ENCODE measurements at regions not wholly inside any gene's neighbourhood (a gene's known extent, or its start where the extent isn't known, plus 50 kb on each side); places are given as distances from the start of the nearest gene placed in this dataset.
"Not testable (repeated sequence)": the region's sequence is repeated elsewhere in the genome, so short reads cannot be mapped to it uniquely, and the experiment has no call there.

DNA sequence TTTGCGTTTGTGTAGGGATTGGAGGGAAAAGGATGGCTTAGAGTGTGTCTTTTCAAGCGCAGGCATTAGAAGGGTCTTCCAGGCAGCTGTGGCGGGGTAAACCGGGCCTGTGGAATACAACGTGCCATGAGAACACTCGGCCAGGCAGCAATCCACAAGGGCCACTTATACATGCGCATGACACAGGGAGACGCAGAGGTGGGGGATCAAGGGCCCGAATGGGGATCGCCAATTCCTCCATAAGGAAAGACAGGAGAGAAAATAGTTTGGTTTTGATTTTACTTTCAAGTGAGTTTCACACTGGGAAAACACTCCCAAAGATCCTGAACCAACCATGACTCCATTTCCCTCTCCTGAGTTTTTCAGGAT lies 71.6 kb downstream of the SPRING1 start:
- TF ChIP-seq CTCF (IDR thresholded peaks at IDR 0.05) (no peak), POLR2A (IDR thresholded peaks at IDR 0.05) (no peak), EP300 (IDR thresholded peaks at IDR 0.05) (no peak)
- 72 to 80% methylated on average over 10 of the region's 10 CpGs for WGBS, 2 donors

GRCh38 chr12:116665666-116666304 lies 72.1 kb downstream of the SPRING1 start:
- H3K4me1 ChIP-seq, result no peaks in the 10 kb centered on the region
- H3K36me3 ChIP-seq, result no peaks in the 10 kb centered on the region
- peak overlapping the region in 1 of 4 donors; percentile 12 for H3K27ac ChIP-seq
- no peak for TF ChIP-seq CTCF (IDR thresholded peaks at IDR 0.05)
- TF ChIP-seq EP300 (IDR thresholded peaks at IDR 0.05), result no peak
- no peak for TF ChIP-seq POLR2A (IDR thresholded peaks at IDR 0.05)
- no peaks in the 10 kb centered on the region for H3K9me3 ChIP-seq
- 63 to 71% methylated on average over 15 of the region's 15 CpGs for WGBS, 2 donors
- no peaks in the 10 kb centered on the region for H3K27me3 ChIP-seq
- no peak overlapping the region for H3K4me3 ChIP-seq
- no peak for DNase-seq (ENCODE audit: low spot score in 2 of 2)

More for the DNA sequence above, 71.6 kb downstream of the SPRING1 start:
- H3K4me3 ChIP-seq, result no peak overlapping the region
- H3K27me3 ChIP-seq, result no peaks in the 10 kb centered on the region
- H3K9me3 ChIP-seq, result no peaks in the 10 kb centered on the region
- H3K27ac ChIP-seq, result peak overlapping the region in 1 of 4 donors; percentile 12
- DNase-seq (ENCODE audit: low spot score in 2 of 2), result no peak
- H3K36me3 ChIP-seq, result no peaks in the 10 kb centered on the region
- no peaks in the 10 kb centered on the region for H3K4me1 ChIP-seq

- peaks cover 0 to 5% (median 0%) of the 10 kb centered on the region in 4 donors for H3K4me1 ChIP-seq
- no peak for TF ChIP-seq EP300 (IDR thresholded peaks at IDR 0.05)
- no peak for TF ChIP-seq CTCF (IDR thresholded peaks at IDR 0.05)
- no peak for TF ChIP-seq POLR2A (IDR thresholded peaks at IDR 0.05)
- no peak overlapping the region for H3K4me3 ChIP-seq
- H3K36me3 ChIP-seq, result no peaks in the 10 kb centered on the region
- no peak for DNase-seq (ENCODE audit: low spot score in 2 of 2)
- WGBS, 2 donors, result 80 to 81% methylated on average over 4 of the region's 4 CpGs
- H3K27ac ChIP-seq, result no peak overlapping the region
- H3K9me3 ChIP-seq, result no peaks in the 10 kb centered on the region
- H3K27me3 ChIP-seq, result no peaks in the 10 kb centered on the region
These were observed 73.8 kb downstream of the SPRING1 start for GRCh38 chr12:116664085-116664484.

DNA sequence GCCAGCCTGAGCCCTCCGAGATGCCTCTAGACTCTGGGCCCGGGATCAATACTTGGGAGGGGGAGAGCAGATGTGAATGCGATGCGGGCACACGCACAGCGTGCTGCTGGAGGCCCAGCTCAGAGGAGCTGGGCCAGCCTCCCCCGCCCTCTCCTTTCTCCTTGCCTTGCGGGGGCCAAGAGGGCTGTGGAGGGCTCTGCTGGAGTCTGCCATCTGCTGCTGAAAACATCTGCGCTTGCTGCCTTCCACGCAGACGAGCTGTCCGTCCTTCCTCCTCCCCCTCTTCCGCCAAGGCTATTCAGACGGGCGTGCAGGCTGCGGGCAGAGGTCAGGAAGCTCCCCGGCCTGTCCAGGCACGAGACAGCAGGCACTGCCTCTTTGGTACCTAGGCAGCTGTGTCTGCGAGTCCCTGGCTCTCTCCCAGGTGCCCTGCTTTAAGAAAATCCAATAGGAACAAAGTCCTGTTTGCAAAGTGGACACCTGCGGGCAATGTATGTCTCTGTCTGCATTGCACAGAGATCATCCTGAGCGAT lies 75.2 kb downstream of the SPRING1 start:
- Histone ChIP-seq H3K4me3 (no peak overlapping the region), H3K9me3 (no peaks in the 10 kb centered on the region), H3K36me3 (no peaks in the 10 kb centered on the region), H3K4me1 (peaks cover 0 to 18% (median 6%) of the 10 kb centered on the region in 4 donors), H3K27me3 (no peaks in the 10 kb centered on the region), H3K27ac (no peak overlapping the region)
- no peak for DNase-seq (ENCODE audit: low spot score in 2 of 2)
- TF ChIP-seq CTCF (IDR thresholded peaks at IDR 0.05), result no peak
- TF ChIP-seq EP300 (IDR thresholded peaks at IDR 0.05), result no peak
- TF ChIP-seq POLR2A (IDR thresholded peaks at IDR 0.05), result no peak
- WGBS, 2 donors, result 58% methylated on average over 7 to 18 of the region's 21 CpGs

DNA sequence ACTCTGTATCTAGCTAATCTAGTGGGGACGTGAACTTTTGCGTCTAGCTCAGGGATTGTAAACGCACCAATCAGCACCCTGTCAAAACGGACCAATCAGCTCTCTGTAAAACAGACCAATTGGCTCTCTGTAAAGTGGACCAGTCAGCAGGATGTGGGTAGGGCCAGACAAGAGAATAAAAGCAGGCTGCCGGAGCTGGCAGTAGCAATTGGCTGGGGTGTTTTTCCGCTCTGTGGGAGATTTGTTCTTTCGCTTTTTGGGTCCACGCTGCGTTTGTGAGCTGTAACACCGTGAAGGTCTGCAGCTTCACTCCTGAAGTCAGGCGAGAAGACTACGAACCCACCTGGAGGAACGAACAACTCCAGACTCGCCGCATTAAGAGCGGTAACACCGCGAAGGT lies 76.5 kb downstream of the SPRING1 start:
- Histone ChIP-seq H3K4me1 (peaks cover 0 to 18% (median 6%) of the 10 kb centered on the region in 4 donors), H3K4me3 (no peak overlapping the region), H3K27ac (no peak overlapping the region), H3K36me3 (no peaks in the 10 kb centered on the region), H3K9me3 (no peaks in the 10 kb centered on the region), H3K27me3 (no peaks in the 10 kb centered on the region)
- no peak for TF ChIP-seq CTCF (IDR thresholded peaks at IDR 0.05)
- DNase-seq (ENCODE audit: low spot score in 2 of 2), result no peak
- WGBS, 2 donors, result 96 to 97% methylated on average over 18 of the region's 18 CpGs

DNA sequence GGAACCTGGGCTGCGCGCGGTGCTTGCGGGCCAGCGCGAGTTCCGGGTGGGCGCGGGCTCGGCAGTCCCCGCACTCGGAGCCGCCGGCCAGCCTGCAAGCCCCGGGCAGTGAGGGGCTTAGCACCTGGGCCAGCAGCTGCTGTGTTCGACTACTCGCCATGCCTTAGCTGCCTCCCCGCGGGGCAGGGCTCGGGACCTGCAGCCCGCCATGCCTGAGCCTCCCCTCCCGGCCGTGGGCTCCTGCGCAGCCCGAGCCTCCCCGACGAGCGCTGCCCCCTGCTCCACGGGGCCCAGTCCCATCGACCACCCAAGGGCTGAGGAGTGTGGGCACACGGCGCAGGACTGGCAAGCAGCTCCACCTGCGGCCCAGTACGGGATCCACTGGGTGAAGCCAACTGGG lies 77.1 kb downstream of the SPRING1 start:
- H3K36me3 ChIP-seq, result not testable (repeated sequence)

More for the DNA sequence above, 77.1 kb downstream of the SPRING1 start:
- not testable (repeated sequence) for H3K27me3 ChIP-seq; H3K27ac ChIP-seq; DNase-seq (ENCODE audit: low spot score in 2 of 2); H3K4me3 ChIP-seq; H3K9me3 ChIP-seq
- 95 to 96% methylated on average over 18 to 32 of the region's 34 CpGs for WGBS, 2 donors
- H3K4me1 ChIP-seq, result peaks cover 0 to 18% (median 6%) of the 10 kb centered on the region in 4 donors

All from tibial nerve (tissue), 4 donors.